Esophagus muscularis mucosa (tissue), 4 donors: ENCODE measurements at regions not wholly inside any gene's neighbourhood (a gene's known extent, or its start where the extent isn't known, plus 50 kb on each side); places are given as distances from the start of the nearest gene placed in this dataset.

ENCODE experiments used
- CTCF ChIP-seq, 3 experiments: fragments of 200-600 bp in 2 of 3; fragments of 450-650 bp in 1 of 3; sonication (generic) in 2 of 3; IDR thresholded peaks; one replicate each; pipeline ENCODE4 v1.5.1; 2017 to 2019; ENCODE audit warnings: antibody characterized with exemption in 3 of 3, mild to moderate bottlenecking in 2 of 3, moderate library complexity in 1 of 3
- EP300 ChIP-seq: sonication (generic); formaldehyde crosslinking; IDR thresholded peaks from one replicate; pipeline ENCODE4 v1.6.1; 2017; ENCODE audit warnings: antibody characterized with exemption
- POLR2A ChIP-seq: fragments of 450-650 bp; IDR thresholded peaks from one replicate; pipeline ENCODE4 v1.6.1; 2017; ENCODE audit warnings: antibody characterized with exemption, moderate library complexity, mild to moderate bottlenecking, low read depth
- POLR2AphosphoS5 ChIP-seq, 2 donors: sonication (generic); formaldehyde crosslinking; IDR thresholded peaks; one replicate each; pipeline ENCODE4 v1.6.1; 2017; ENCODE audit warnings: antibody characterized with exemption in 2 of 2

DNA sequence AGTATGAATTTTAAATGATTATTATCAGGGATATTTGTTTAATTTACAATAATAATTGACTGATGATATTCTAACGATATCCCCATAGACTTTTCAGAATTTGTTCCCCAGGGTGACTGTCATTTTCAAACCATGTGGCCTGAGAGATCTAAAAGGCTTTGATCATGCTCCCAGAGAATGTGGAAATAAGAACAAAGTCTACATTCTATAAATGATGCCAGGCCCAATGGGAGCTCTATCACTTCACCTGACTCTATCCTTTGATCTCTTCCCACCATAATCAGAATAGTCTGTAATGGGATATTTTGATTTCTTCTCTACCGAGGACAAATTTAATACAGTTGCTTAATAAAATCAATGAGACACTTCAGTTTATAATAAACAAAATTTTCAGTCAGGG, 483.4 kb upstream of the IRAK1BP1 start:
- TF ChIP-seq CTCF (IDR thresholded peaks at IDR 0.05): no peak
- no peak for TF ChIP-seq POLR2A
- no peak for TF ChIP-seq POLR2AphosphoS5 (IDR thresholded peaks at IDR 0.05)
- no peak for TF ChIP-seq EP300
